ENCODE measurements at regions not wholly inside any gene's neighbourhood (a gene's known extent, or its start where the extent isn't known, plus 50 kb on each side); places are given as distances from the start of the nearest gene placed in this dataset.

- TF ChIP-seq CTCF (IDR thresholded peaks at IDR 0.05) (no peak), POLR2AphosphoS5 (IDR thresholded peaks at IDR 0.05; ENCODE audit: low read depth, low read length) (no peak), SIN3A (IDR thresholded peaks at IDR 0.05; ENCODE audit: borderline replicate concordance, insufficient read depth, low read depth, low read length) (no peak), TCF7L2 (IDR thresholded peaks at IDR 0.05; ENCODE audit: low read depth, low read length) (no peak)
Measured at GRCh38 chr11:42812960-42813359, 498.8 kb upstream of the API5 start.

All from Panc1 (cell line).